CD4-positive, alpha-beta T cell treated with Interleukin-17A for 1 hour (primary cell): ENCODE measurements at regions not wholly inside any gene's neighbourhood (a gene's known extent, or its start where the extent isn't known, plus 50 kb on each side); places are given as distances from the start of the nearest gene placed in this dataset.
"Not testable (repeated sequence)": the region's sequence is repeated elsewhere in the genome, so short reads cannot be mapped to it uniquely, and the experiment has no call there.

ENCODE experiments used
- DNase-seq: peaks from one replicate; pipeline ENCODE4 v3.0.0-alpha.2; 2020

DNA sequence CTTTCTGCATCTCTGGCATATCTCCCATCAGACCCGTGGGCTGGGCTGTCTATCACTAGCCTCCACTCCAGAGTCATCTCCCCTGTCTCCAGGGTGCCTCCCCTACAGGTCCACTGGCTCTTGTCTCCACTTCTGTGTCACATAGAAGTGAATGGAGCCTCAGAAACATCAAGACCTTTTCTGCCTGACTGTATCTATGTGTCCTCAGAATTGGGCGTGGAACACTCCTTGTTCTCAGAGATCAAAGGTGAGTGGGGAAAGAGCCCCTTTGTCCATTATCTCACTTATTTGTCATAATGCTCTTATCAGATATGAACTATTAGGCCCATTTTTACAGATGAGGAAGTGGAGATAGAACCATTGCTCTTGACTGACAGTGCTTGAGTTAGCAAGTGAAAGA lies 211.0 kb downstream of the CYRIA start:
- DNase-seq = no peak

DNA sequence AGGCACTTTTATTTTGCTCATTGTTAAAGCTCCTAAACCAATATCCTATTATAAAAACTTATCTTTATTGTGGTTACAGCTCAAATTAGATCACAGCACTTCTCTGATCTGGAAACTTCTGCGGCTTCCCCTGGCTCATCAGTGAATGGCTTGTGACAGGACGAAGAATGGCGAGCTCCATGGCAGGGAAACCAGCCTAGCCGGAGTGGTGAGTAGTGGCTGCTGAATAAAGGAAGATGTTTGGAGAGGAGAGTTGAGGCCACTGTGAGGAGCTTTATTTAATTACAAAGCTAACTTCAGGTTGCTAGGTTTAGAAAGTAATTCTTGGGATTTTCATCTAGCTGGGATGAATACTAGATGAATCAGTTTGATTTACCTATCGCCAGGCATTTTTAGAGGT lies 213.5 kb downstream of the CYRIA start:
- DNase-seq = no peak

DNA sequence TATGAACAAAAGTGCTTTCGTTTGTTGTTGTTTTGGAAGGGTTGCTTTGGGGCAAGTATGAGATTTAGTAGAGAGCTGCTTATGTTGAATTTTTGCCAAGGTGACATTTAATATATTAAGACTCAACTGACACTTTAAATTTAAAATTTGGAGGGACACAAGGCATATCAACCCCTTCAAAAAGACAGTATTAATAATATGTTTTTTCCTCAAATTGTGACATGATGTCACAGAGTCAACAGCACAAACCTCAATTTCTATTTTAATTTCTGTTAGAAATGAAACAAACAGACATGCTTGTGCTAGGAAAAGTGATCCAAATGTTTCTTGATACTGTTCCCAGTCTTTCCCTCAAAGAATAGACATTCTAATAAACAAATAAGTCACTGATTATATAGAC lies 218.9 kb downstream of the CYRIA start:
- DNase-seq = no peak

DNA sequence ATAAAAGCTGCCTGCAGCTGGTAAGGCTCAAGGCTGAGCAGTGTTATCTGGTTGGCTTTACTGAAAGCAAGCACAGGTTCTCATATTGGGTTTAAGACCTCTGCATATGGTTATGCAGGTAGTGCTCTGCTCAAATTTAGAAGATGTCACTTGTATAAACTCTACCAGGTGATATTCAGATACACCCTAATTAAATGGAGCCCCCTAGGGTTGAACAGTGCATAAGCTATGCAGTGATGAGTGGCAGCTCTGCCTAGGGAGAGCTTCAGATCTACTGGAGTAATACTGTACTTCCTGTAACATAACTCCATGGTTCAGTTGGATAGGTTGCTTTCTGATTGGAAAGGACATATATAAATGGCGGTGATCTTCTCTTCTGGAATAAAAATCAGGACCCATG lies 222.7 kb downstream of the CYRIA start:
- DNase-seq = no peak

- no peak for DNase-seq
Observed at GRCh38 chr2:16441431-16441830, 224.2 kb downstream of the CYRIA start.

GRCh38 chr2:16440898-16441297 lies 224.7 kb downstream of the CYRIA start:
- DNase-seq = no peak

DNA sequence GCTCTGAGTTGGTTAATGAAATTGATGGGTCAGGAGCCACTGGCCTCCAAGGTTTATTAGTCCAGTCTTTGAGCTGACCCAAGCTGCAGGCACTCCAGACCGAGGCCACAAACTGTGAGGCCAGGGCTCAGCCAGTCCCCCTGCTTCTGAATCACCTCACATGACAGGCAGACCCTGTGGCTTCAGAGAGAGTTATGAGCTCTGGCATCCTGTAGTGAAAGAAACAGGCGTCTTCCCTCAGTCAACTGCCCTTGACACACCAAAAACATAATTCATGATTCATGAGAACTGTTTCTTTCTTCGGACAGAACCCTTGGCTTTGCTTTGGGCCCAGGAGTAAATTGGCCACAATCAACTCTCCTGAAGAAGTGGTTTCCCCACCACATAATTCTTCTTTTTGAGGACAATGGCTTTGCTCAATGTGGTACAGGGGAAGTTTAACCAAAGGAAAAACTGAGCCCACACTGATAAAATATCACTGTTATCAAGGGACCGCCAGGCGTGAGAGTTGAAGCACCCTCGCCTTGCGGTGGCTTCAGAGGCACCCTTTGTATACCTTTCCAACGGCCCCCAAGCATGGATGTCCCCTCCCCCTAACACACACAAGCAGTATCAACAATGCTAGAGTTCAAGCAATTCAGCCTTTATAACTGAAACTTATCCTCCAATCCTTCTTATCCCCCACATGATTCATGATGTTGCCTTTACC lies 226.9 kb downstream of the CYRIA start:
- no peak for DNase-seq

DNA sequence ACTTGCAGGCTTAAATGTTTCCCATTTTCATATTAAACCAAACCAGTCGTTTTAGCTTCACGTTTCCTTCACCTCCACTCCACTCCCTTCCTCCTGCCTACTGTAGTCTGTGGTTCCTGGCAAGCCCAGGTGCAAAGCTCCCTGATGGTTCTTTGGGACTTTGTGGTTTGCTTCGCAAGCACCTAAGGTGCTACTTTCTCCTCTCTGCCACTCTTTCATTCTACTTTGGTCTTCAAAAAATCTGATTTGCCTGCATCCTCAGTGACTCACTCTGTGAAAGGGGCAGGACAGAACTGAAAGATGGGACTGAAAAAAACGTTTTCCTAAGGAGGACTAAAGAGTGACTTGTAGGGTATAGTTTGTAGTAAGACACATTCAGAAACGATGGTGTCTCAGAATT lies 228.4 kb downstream of the CYRIA start:
- no peak for DNase-seq

GRCh38 chr2:16434393-16434792 lies 231.2 kb downstream of the CYRIA start:
- DNase-seq = no peak

DNA sequence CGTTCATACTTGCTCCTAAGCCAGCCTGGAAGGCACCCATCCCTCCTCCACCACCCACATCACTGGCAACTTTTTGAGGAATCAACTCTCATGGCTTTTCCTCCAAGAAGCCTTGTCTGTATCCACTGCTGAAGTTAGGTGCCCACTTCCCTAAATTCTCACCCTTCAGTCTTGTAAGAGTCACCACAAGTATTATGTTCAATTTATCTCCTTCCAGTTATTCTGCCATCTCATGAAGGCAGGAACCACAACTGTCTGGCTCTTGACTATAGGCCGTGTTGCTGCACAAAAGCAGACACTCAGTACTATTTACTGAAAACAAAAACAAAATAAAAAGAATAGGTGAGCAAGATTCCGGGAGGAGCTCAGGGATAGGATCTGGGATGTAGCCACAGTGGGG lies 234.8 kb downstream of the CYRIA start:
- DNase-seq = no peak

- no peak for DNase-seq
Observed at GRCh38 chr2:16429431-16430145, 236.0 kb downstream of the CYRIA start.

GRCh38 chr2:16429002-16429401 lies 236.6 kb downstream of the CYRIA start:
- no peak for DNase-seq

DNA sequence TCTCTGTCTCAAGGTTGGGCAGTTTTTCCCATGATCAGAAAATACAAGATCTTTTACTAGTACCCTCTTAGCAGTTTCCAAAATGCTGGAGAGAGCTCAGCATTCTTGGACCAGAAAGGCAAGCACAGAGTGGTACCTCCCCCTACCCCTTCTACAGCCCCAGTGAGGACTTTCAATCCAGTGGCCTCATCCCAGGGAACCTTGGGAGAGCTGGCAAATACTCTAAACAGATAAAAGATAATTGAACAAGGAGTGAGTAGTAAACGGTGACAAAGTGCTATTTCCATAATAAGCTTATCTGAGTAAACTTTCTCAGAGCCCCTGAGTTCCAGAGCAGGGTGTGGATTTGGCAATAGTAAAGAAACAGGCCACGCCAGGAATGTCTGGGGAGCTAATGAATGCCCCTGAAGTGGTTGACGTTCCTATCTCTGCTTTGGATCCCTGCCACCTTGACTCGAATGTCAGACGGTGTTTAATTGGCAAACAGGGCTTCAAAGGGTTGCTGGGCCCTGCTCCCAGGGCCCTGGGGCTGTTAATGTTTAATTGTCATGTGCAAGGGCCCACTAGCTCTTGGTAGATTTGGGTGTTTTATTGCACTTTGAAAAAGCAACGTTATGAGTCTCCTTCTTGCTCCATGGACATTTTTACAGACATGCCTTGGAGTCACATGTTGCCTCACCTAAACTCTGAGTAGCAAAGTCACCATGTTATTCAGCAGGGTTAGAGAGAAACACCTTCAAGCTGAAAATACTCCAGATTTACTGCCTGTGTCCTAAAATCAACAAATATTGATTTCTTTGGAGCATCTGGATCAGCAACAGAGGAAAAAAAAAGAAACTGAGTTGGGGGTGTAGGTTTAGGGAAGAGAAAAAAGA lies 239.9 kb downstream of the CYRIA start:
- no peak for DNase-seq

DNA sequence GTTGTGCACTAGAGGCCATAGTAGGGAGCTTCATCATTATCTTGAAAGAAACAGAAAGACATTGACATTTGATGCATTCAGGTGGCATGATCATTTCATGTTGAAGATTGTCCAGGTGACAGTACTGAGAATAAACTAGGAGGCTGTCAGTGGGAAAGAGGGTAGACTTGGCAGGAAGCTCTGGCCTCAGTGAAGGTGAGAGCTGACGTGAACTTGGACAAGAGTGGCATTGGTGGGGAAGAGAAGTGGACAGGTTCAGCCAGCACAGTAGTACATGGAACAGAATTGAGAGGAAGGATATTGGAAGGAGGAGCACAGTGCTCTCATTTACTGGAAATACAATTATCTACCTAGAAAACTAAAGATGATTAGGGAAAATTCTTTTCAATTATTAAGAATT lies 245.2 kb downstream of the CYRIA start:
- no peak for DNase-seq

DNA sequence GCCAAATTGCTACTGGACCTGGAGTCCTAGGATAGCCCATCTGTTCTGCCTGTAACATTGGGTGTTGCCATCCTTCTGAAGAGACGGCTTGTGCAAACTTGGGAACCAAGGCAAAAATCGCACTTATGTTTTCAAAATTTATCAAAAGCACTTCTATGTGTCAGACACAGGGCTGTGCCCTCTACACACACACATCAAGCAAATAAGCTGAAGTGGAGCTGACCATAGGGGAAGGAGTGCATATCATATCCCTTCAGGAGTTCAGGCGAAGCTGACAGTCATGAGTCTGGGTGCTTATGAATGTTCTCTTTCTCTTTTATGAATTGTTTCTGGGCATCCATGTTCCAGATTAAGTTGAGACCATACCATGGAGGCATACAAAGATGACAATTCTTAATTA lies 247.9 kb downstream of the CYRIA start:
- no peak for DNase-seq

GRCh38 chr2:16416651-16417050 lies 249.0 kb downstream of the CYRIA start:
- DNase-seq = no peak

GRCh38 chr2:16415861-16416260 lies 249.8 kb downstream of the CYRIA start:
- not testable (repeated sequence) for DNase-seq

DNA sequence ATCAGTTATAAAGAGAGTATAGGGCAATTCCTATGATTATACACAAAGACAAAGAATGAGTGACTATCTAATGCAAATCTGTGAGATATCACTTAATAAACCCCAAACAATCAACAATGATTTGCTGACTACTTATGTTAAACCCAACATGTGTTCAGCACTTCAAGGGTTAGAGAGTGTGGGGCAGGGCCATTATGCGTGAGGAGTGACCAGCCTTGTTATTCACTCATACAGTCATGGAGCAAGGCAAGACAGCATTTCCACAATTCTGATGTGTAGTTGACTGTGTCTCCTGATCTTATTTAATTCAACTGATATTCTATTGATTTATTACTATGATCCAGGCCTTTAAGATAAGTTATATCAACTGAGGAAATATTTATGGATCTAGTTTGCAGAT lies 251.7 kb downstream of the CYRIA start:
- no peak for DNase-seq

GRCh38 chr2:16413285-16413684 lies 252.3 kb downstream of the CYRIA start:
- DNase-seq = no peak

DNA sequence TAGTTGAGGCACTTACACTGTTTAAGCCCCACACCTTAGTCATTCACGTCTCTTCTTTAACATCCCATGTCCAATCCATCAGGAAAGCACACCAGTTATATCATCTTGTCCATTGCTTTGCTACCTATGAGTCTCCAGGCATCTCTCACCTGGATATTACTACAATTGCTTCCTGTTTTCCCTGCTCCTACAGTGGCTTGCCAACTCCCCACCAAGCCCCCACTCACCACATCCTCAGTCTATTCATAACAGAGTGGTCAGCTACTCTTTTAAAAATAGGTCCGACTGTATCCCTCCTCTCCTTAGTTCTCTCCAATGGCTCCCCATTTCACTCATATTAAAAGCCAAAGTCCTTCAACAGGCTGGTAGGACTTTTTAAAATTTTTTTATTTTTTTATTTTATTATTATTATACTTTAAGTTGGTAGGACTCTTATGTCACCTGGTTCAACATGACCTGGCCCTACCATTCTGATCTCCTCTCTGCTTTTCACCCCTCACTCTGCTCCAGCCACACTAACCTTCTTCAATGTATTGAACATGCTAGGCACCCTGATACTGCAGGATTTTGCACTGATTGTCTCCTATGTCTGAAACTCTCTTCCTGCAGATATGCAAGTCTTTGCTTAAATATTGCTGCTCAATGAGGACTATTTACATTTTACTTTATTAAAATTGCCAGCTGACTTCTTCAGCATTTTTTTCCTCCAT lies 253.2 kb downstream of the CYRIA start:
- no peak for DNase-seq

- DNase-seq = no peak
Observed at GRCh38 chr2:16411788-16412187, 253.8 kb downstream of the CYRIA start.

GRCh38 chr2:16409849-16410248 lies 255.8 kb downstream of the CYRIA start:
- DNase-seq = no peak

- DNase-seq = no peak
Observed at GRCh38 chr2:16409006-16409390, 256.6 kb downstream of the CYRIA start.
